ENCODE measurements at regions not wholly inside any gene's neighbourhood (a gene's known extent, or its start where the extent isn't known, plus 50 kb on each side); places are given as distances from the start of the nearest gene placed in this dataset.

- Histone ChIP-seq H3K79me2 (no peaks in the 10 kb centered on the region), H3K27me3 (ENCODE audit: control insufficient read depth, insufficient read depth, low read length) (no peaks in the 10 kb centered on the region), H3K4me3 (ENCODE audit: low read depth, low read length) (no peak overlapping the region), H2AFZ (no peak overlapping the region), H3K9ac (no peak overlapping the region), H3K9me3 (ENCODE audit: control insufficient read depth, low read length) (no peaks in the 10 kb centered on the region), H3K36me3 (ENCODE audit: control insufficient read depth, insufficient read depth, low read length) (no peaks in the 10 kb centered on the region), H3K4me1 (no peaks in the 10 kb centered on the region), H3K4me2 (ENCODE audit: low read length) (no peak overlapping the region), H3K27ac (no peak overlapping the region)
- TF ChIP-seq CTCF (IDR thresholded peaks at IDR 0.05), result no peak
These were observed 881.3 kb downstream of the LRRTM4 start for GRCh38 chr2:76640905-76641304.

GRCh38 chr2:76639171-76639680 is 883.0 kb downstream of the LRRTM4 start:
- no peaks in the 10 kb centered on the region for H3K36me3 ChIP-seq (ENCODE audit: control insufficient read depth, insufficient read depth, low read length)
- no peaks in the 10 kb centered on the region for H3K9me3 ChIP-seq (ENCODE audit: control insufficient read depth, low read length)

GRCh38 chr2:76633276-76633921 is 888.8 kb downstream of the LRRTM4 start:
- Histone ChIP-seq H3K4me3 (ENCODE audit: low read depth, low read length) (no peak overlapping the region), H3K4me1 (no peaks in the 10 kb centered on the region), H3K9me3 (ENCODE audit: control insufficient read depth, low read length) (no peaks in the 10 kb centered on the region), H3K4me2 (ENCODE audit: low read length) (no peak overlapping the region), H3K9ac (no peak overlapping the region), H3K36me3 (ENCODE audit: control insufficient read depth, insufficient read depth, low read length) (no peaks in the 10 kb centered on the region), H3K27ac (no peak overlapping the region), H3K79me2 (no peaks in the 10 kb centered on the region), H2AFZ (no peak overlapping the region), H3K27me3 (ENCODE audit: control insufficient read depth, insufficient read depth, low read length) (no peaks in the 10 kb centered on the region)
- no peak for TF ChIP-seq CTCF (IDR thresholded peaks at IDR 0.05)

More at GRCh38 chr2:76639171-76639680, 883.0 kb downstream of the LRRTM4 start:
- TF ChIP-seq CTCF (IDR thresholded peaks at IDR 0.05), result no peak
- H3K27me3 ChIP-seq (ENCODE audit: control insufficient read depth, insufficient read depth, low read length), result no peaks in the 10 kb centered on the region
- H3K4me2 ChIP-seq (ENCODE audit: low read length), result no peak overlapping the region
- no peaks in the 10 kb centered on the region for H3K79me2 ChIP-seq
- H3K9ac ChIP-seq, result no peak overlapping the region
- no peak overlapping the region for H3K27ac ChIP-seq
- H3K4me3 ChIP-seq (ENCODE audit: low read depth, low read length), result no peak overlapping the region
- H2AFZ ChIP-seq, result no peak overlapping the region
- no peaks in the 10 kb centered on the region for H3K4me1 ChIP-seq

- H2AFZ ChIP-seq, result no peak overlapping the region
- peaks cover 4% of the 10 kb centered on the region for H3K9me3 ChIP-seq (ENCODE audit: control insufficient read depth, low read length)
- no peaks in the 10 kb centered on the region for H3K4me1 ChIP-seq
- H3K4me3 ChIP-seq (ENCODE audit: low read depth, low read length), result no peak overlapping the region
- no peak overlapping the region for H3K9ac ChIP-seq
- no peak overlapping the region for H3K27ac ChIP-seq
- no peaks in the 10 kb centered on the region for H3K36me3 ChIP-seq (ENCODE audit: control insufficient read depth, insufficient read depth, low read length)
- H3K4me2 ChIP-seq (ENCODE audit: low read length), result no peak overlapping the region
- H3K79me2 ChIP-seq, result no peaks in the 10 kb centered on the region
- TF ChIP-seq CTCF (IDR thresholded peaks at IDR 0.05), result no peak
- no peaks in the 10 kb centered on the region for H3K27me3 ChIP-seq (ENCODE audit: control insufficient read depth, insufficient read depth, low read length)
These were observed 897.1 kb downstream of the LRRTM4 start for GRCh38 chr2:76625101-76625500.

GRCh38 chr2:76613330-76613729 is 902.6 kb upstream of the GCFC2 start:
- Histone ChIP-seq H3K4me1 (no peaks in the 10 kb centered on the region), H3K27me3 (ENCODE audit: control insufficient read depth, insufficient read depth, low read length) (no peaks in the 10 kb centered on the region), H3K4me2 (ENCODE audit: low read length) (no peak overlapping the region), H2AFZ (no peak overlapping the region), H3K9me3 (ENCODE audit: control insufficient read depth, low read length) (no peaks in the 10 kb centered on the region), H3K36me3 (ENCODE audit: control insufficient read depth, insufficient read depth, low read length) (no peaks in the 10 kb centered on the region), H3K79me2 (no peaks in the 10 kb centered on the region), H3K4me3 (ENCODE audit: low read depth, low read length) (no peak overlapping the region), H3K9ac (no peak overlapping the region), H3K27ac (no peak overlapping the region)
- TF ChIP-seq CTCF (IDR thresholded peaks at IDR 0.05), result no peak
